PFSK-1 (cell line): ENCODE measurements at regions not wholly inside any gene's neighbourhood (a gene's known extent, or its start where the extent isn't known, plus 50 kb on each side); places are given as distances from the start of the nearest gene placed in this dataset.

ENCODE experiments used
- POLR2AphosphoS5 ChIP-seq: IDR thresholded peaks from 2 replicates; pipeline ENCODE4 v1.6.1; 2012; ENCODE audit warnings: low read depth, mild to moderate bottlenecking, control low read depth, low read length, moderate library complexity
- SIN3A ChIP-seq: IDR thresholded peaks from 2 replicates; pipeline ENCODE4 v1.6.1; 2012; ENCODE audit warnings: mild to moderate bottlenecking, low read length, moderate library complexity, borderline replicate concordance; ENCODE audit not compliant: insufficient read depth
- TAF1 ChIP-seq: IDR thresholded peaks from 2 replicates; pipeline ENCODE4 v1.6.1; 2012; ENCODE audit warnings: low read length, control low read depth, borderline replicate concordance; ENCODE audit not compliant: insufficient read depth

- TF ChIP-seq POLR2AphosphoS5 (no peak), SIN3A (no peak), TAF1 (no peak)
These were observed 100.7 kb upstream of the FNDC3A start for GRCh38 chr13:48875047-48875446.
